WI38 (cell line): ENCODE measurements at regions not wholly inside any gene's neighbourhood (a gene's known extent, or its start where the extent isn't known, plus 50 kb on each side); places are given as distances from the start of the nearest gene placed in this dataset.

Experiments used
- H3K4me3 ChIP-seq: 2 replicates; pipeline ENCODE4 v1.5.1; 2011; ENCODE audit warnings: low read depth, mild to moderate bottlenecking, control low read depth, low read length
- TF ChIP-seq, protein P1 (sequence below): IDR thresholded peaks from 2 replicates; pipeline ENCODE4 v1.5.1; 2012; ENCODE audit warnings: low read depth, mild to moderate bottlenecking, control low read depth, low read length

DNA sequence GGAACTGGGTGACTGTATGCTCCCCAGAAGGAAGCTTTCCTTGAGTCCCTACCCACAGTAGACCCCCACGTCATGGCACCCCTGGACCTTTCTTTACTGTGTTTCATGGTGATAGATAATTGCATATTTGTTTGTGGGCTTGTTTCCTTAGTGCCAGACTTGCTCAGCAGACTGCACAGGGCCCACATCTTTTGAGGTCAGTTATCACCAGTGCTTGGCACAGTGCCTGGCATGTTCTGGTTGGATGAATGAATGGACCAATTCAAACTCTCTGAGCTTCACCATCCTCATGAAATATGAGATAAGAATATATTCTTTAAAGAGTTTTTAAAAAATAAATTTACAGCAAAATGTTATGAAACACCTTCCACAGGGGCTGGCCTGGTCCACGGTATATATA lies 78.4 kb upstream of the EMX2 start:
- H3K4me3 ChIP-seq, result no peak overlapping the region
- TF ChIP-seq, protein P1, sequence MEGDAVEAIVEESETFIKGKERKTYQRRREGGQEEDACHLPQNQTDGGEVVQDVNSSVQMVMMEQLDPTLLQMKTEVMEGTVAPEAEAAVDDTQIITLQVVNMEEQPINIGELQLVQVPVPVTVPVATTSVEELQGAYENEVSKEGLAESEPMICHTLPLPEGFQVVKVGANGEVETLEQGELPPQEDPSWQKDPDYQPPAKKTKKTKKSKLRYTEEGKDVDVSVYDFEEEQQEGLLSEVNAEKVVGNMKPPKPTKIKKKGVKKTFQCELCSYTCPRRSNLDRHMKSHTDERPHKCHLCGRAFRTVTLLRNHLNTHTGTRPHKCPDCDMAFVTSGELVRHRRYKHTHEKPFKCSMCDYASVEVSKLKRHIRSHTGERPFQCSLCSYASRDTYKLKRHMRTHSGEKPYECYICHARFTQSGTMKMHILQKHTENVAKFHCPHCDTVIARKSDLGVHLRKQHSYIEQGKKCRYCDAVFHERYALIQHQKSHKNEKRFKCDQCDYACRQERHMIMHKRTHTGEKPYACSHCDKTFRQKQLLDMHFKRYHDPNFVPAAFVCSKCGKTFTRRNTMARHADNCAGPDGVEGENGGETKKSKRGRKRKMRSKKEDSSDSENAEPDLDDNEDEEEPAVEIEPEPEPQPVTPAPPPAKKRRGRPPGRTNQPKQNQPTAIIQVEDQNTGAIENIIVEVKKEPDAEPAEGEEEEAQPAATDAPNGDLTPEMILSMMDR, result no peak

GRCh38 chr10:117463545-117463920 lies 79.0 kb upstream of the EMX2 start:
- TF ChIP-seq, protein P1, result no peak
- H3K4me3 ChIP-seq, result no peak overlapping the region

DNA sequence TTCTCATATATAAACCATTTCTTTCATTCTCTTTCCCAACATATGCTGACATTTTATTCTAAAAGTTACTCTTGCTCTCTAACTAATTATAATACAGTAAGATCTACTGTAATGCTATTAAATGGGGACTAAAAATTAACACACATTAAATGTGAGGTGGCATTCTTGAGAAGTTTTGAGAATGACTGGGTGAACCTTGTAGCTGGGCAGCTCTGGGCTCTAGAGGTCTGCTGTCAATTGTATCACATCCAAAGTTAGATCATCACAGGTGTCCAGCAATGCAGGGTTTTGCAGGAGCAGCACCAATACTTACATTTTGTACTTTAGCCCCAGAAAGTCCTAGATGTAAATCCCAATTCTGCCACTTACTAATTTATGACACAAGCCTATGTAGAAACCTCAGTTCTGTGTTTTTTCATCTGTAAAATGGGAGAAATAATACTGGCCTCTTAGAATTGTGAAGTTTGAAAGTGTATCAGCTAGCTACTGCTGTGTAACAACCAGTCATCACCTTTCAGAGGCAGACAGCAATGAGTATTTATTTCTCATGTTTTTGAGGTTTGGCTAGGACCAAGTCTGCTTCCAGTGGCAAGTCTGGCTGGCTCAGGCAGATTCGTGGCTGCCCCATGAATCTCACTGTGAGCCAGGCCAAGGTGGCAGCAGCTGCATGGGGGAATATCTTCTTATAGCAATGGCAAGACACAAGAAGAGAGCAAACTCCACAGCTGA lies 79.6 kb upstream of the EMX2 start:
- TF ChIP-seq, protein P1, result no peak
- no peak overlapping the region for H3K4me3 ChIP-seq

GRCh38 chr10:117462424-117462792 lies 80.1 kb upstream of the EMX2 start:
- H3K4me3 ChIP-seq, result no peak overlapping the region
- TF ChIP-seq, protein P1, result no peak

- no peak overlapping the region for H3K4me3 ChIP-seq
- TF ChIP-seq, protein P1, result no peak
These were observed 80.7 kb upstream of the EMX2 start for GRCh38 chr10:117461766-117462423.

DNA sequence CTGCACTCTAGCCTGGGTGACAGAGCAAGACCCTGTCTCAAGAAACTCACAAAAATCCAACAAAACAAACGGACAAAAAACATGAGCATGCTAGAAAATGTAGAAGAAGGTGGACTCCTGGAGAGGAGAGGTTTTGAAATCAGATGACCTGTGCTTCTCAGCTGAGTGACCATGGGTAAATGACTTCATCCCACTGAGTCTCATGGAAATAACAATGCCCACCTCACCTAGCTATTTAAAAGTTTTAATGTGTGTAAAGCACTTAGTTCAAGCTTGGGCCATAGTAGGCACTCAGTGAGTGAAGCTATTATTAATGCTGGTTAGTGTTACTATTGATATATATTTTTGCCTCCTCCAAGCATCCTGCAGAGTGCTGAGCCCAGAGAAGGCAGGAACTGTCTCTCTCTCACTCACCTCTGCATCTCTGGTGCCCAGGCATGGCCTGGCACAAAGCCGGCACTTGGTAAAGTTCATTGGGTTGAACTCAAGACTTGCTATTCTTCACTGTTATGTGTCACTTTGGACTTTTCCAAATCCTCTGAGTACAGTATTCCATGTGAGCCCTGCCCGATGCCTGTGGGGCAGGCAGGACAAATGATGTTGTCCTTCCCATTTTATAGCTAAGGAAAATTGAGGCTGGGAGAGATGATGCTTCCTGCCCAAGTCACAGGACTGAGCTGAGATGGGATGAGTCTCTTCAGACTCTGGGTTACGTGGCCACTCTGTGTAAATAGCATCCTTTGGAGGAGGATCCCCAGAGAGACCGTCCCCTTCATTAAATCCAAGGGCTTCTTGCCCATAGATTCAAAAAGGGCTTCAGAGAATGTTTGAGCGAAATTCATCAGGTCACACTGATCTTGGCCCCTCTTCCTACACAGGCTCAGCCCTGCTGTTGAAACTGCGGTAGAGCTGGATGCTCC lies 81.4 kb upstream of the EMX2 start:
- TF ChIP-seq, protein P1, result no peak
- H3K4me3 ChIP-seq, result no peak overlapping the region

DNA sequence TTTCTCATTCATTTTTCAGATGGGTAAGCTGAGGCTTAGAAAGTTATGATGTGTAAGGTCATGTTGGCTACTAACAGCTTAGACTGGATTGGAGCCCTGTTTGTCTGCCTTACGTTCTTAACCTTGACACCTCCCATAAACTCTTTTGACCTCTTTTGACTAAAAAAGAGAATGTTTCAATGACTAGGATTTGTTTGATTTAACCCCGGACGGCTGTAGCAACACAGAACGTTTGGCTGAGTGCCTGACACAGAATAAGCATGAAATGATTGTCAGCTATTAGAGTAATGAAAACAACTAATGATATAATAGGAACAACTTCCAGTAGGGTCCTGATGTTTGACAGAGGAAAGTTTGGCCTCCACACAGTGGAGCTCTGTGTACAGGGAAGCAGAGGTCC lies 83.3 kb upstream of the PDZD8 start:
- TF ChIP-seq, protein P1, result no peak
- H3K4me3 ChIP-seq, result no peak overlapping the region
